ENCODE measurements at regions not wholly inside any gene's neighbourhood (a gene's known extent, or its start where the extent isn't known, plus 50 kb on each side); places are given as distances from the start of the nearest gene placed in this dataset.

DNA sequence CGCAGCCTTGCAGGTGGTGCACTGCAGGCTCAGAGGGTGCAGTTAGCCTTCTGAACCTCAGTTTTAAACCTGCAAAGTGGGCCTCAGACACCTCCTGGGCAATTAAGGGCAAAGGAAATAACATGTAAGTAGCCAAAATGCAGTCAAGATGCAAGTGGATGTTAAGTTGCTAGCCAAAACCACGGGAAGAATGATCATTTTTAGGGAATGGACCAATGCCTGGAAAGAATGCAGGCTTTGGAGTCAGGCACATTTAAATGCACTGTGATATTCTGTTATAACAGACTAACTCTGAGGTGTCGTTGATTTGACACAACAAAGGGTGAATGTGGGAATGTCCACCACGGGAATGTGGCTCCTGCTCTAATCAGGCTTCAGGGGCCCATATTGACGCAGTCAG, 57.9 kb upstream of the PTGFRN start:
- DNase-seq = no peak

GRCh38 chr1:116852367-116852766, 57.3 kb upstream of the PTGFRN start:
- DNase-seq = no peak

DNA sequence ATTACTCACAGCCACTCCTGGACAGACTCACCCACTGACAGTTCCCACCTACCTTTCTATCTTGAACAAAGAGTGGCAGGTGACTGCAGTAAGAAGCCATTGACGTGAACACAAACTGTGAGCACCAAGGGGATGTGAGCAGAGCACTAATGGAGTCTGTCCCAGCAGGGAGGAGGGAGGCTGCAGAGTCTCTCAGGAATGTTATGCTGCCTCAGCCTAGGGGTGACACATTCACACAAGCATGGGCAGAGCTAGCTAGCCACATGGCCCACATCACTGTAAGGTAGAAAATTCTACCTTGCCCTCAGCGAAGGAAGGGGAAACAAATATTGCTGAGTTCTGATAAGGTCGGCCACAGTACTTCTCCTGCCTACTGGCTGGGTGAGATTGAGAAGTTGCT, 56.8 kb upstream of the PTGFRN start:
- DNase-seq = no peak

DNA sequence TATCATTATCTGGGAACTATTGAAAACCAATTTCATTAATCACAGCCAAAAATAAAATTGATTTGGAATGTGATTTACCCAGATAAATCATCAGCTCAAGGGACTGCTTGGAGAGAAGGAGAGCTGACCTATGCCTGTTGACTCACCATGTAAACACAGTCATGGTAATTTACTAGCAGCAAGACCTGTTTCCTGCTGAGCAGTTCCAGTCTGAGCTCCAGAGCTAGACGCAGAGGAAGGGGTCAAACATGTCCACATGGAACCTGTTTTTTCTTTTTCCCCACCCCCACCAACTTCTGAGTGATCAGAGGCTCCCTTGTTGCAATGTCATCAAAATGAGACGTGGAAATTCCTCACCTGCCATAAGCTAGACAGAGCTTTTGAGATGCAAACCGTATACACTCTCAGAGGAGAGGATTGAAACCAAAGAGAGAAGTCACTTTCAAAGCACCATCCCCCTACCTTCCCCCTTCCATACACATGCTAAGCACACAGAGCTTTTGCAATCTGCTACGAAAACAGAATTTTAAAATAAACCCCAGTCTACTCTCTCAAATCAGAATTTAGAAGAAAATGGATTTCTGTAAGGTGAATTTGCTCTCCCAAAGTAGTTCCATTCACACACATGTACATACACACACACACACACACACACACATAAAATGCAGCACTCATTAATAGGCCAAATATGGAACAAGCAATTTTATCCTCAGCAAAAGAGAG, 55.9 kb upstream of the PTGFRN start:
- peak; percentile 32 for DNase-seq

DNA sequence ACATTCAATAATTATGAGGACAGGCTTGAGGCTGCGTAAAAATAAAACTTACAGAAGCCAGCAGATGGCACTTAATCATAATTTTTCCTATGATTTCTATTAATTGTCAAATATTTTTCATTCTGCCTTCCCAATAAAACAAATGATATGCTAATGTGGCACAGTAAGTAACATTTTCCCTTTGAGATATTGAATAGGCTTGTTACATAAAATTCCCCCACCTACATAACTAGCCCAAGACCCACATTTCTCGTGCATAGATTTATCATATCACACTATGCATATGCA, 55.4 kb upstream of the PTGFRN start:
- DNase-seq = no peak

DNA sequence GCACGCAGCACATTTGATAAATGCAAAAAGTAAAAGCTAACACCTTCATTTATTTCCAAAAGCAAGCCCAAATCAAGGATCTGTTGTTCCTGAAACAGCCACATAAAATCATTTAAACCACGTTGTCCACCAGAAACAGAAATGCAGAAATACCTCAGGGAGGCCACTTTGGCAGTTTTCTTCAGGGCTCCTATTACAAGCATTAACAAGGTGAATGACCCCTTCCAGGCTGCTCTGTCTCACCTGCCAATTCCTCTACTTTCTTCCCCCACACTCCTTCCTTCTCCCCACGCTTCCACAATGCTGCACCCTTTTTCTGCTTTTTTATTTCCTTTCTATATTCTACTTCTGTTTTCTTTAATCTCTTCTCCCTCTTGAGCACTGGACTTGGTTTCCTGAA, 55.0 kb upstream of the PTGFRN start:
- no peak for DNase-seq

DNA sequence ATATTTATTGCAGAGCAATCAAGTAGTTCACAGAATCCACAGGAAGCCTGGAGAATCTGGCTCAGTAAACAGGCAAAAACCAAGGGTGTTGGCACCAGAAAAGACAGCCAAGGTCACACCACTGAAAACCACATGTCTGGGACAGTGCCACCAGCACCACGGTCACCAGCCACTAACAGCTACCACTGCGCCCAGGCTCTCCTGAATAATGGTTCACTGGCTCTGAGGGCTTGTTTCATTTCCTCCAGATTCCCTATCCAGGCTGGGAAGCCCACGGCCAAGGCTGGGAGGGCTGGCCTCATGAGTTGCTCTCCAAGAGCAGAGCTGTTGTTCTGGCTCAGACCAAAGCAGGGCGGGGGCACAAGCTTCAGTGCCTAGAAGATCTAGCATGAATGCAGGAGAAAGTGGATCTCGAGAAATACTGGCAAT, 54.5 kb upstream of the PTGFRN start:
- peak; percentile 49 for DNase-seq

- peak; percentile 92 for DNase-seq
These were observed 53.9 kb upstream of the PTGFRN start for GRCh38 chr1:116855773-116856201.

GRCh38 chr1:116856312-116856711, 53.4 kb upstream of the PTGFRN start:
- no peak for DNase-seq

- no peak for DNase-seq
These were observed 52.6 kb upstream of the PTGFRN start for GRCh38 chr1:116857092-116857491.

Data from DMS 273 treated with DMSO at 0.1 percent for 48 hours (cell line).